Mesodermal cell (in vitro differentiated cells): ENCODE measurements at regions not wholly inside any gene's neighbourhood (a gene's known extent, or its start where the extent isn't known, plus 50 kb on each side); places are given as distances from the start of the nearest gene placed in this dataset.
A peak's percentile ranks its signal among the peaks of the same experiment; 100 is the strongest.

ENCODE experiments used
- H3K27ac ChIP-seq: 2 replicates; pipeline ENCODE4 v1.7.0; 2013; ENCODE audit warnings: mild to moderate bottlenecking, low read depth, low read length, moderate library complexity; ENCODE audit not compliant: severe bottlenecking
- H3K36me3 ChIP-seq: 2 replicates; pipeline ENCODE4 v1.7.1; 2013; ENCODE audit warnings: mild to moderate bottlenecking, low read length, moderate library complexity; ENCODE audit not compliant: control insufficient read depth, insufficient read depth
- H3K4me1 ChIP-seq: one replicate; pipeline ENCODE4 v1.7.1; 2013; ENCODE audit warnings: mild to moderate bottlenecking, low read length; ENCODE audit not compliant: insufficient read depth, control insufficient read depth, poor library complexity, severe bottlenecking
- H3K4me3 ChIP-seq: 2 replicates; pipeline ENCODE4 v1.7.0; 2013; ENCODE audit warnings: low read length, control low read depth, mild to moderate bottlenecking; ENCODE audit not compliant: insufficient read depth, poor library complexity, severe bottlenecking; ENCODE audit errors: extremely low read depth
- H3K9me3 ChIP-seq: 2 replicates; pipeline ENCODE4 v1.7.1; 2013; ENCODE audit warnings: mild to moderate bottlenecking, low read length, moderate library complexity; ENCODE audit not compliant: control insufficient read depth
- WGBS, 2 experiments: methylation state at CpG; one replicate each; pipeline ENCODE4 v1.1.5; 2013; ENCODE audit warnings: missing lambda C conversion rate in 2 of 2; ENCODE audit not compliant: insufficient coverage in 2 of 2; 5-methylcytosine and 5-hydroxymethylcytosine counted together

- Histone ChIP-seq H3K9me3 (no peaks in the 10 kb centered on the region), H3K4me1 (peaks cover 8% of the 10 kb centered on the region), H3K4me3 (no peak overlapping the region), H3K36me3 (no peaks in the 10 kb centered on the region), H3K27ac (no peak overlapping the region)
- 86 to 100% methylated on average over 3 of the region's 3 CpGs for WGBS, 2 experiments
Observed at GRCh38 chr1:43042773-43043457, 84.2 kb upstream of the SLC2A1 start.

GRCh38 chr1:43042127-43042526 lies 83.5 kb upstream of the SLC2A1 start:
- Histone ChIP-seq H3K27ac (no peak overlapping the region), H3K36me3 (no peaks in the 10 kb centered on the region), H3K9me3 (no peaks in the 10 kb centered on the region), H3K4me1 (peaks cover 4% of the 10 kb centered on the region), H3K4me3 (no peak overlapping the region)
- WGBS, 2 experiments = 85 to 95% methylated on average over 3 to 4 of the region's 4 CpGs

GRCh38 chr1:43041591-43041990 lies 82.9 kb upstream of the SLC2A1 start:
- Histone ChIP-seq H3K36me3 (no peaks in the 10 kb centered on the region), H3K4me1 (peaks cover 5% of the 10 kb centered on the region), H3K4me3 (no peak overlapping the region), H3K9me3 (no peaks in the 10 kb centered on the region), H3K27ac (no peak overlapping the region)
- 94% methylated on average over 3 of the region's 3 CpGs; no CpG with 5 or more reads in 1 of the 2 experiments for WGBS, 2 experiments

- Histone ChIP-seq H3K4me1 (peaks cover 10% of the 10 kb centered on the region), H3K27ac (no peak overlapping the region), H3K36me3 (no peaks in the 10 kb centered on the region), H3K4me3 (no peak overlapping the region), H3K9me3 (no peaks in the 10 kb centered on the region)
- 56 to 66% methylated on average over 8 to 11 of the region's 14 CpGs for WGBS, 2 experiments
Observed at GRCh38 chr1:43039228-43040055, 80.8 kb upstream of the SLC2A1 start.

GRCh38 chr1:43038232-43038935 lies 79.7 kb upstream of the SLC2A1 start:
- peaks cover 14% of the 10 kb centered on the region for H3K4me1 ChIP-seq
- 90 to 95% methylated on average over 4 to 6 of the region's 9 CpGs for WGBS, 2 experiments

GRCh38 chr1:43037466-43037865 lies 78.8 kb upstream of the SLC2A1 start:
- H3K36me3 ChIP-seq = no peaks in the 10 kb centered on the region
- H3K27ac ChIP-seq = no peak overlapping the region
- H3K4me1 ChIP-seq = peaks cover 14% of the 10 kb centered on the region

More at GRCh38 chr1:43038232-43038935, 79.7 kb upstream of the SLC2A1 start:
- H3K36me3 ChIP-seq = no peaks in the 10 kb centered on the region
- no peak overlapping the region for H3K4me3 ChIP-seq
- no peaks in the 10 kb centered on the region for H3K9me3 ChIP-seq
- no peak overlapping the region for H3K27ac ChIP-seq

GRCh38 chr1:43036932-43037331 lies 78.3 kb upstream of the SLC2A1 start:
- Histone ChIP-seq H3K4me3 (no peak overlapping the region), H3K4me1 (peaks cover 14% of the 10 kb centered on the region), H3K36me3 (no peaks in the 10 kb centered on the region), H3K9me3 (no peaks in the 10 kb centered on the region), H3K27ac (no peak overlapping the region)
- 92 to 97% methylated on average over 6 of the region's 7 CpGs for WGBS, 2 experiments

More at GRCh38 chr1:43037466-43037865, 78.8 kb upstream of the SLC2A1 start:
- H3K4me3 ChIP-seq = no peak overlapping the region
- 89 to 98% methylated on average over 5 to 6 of the region's 6 CpGs for WGBS, 2 experiments
- no peaks in the 10 kb centered on the region for H3K9me3 ChIP-seq

- Histone ChIP-seq H3K36me3 (no peaks in the 10 kb centered on the region), H3K9me3 (no peaks in the 10 kb centered on the region), H3K27ac (peak overlapping the region; percentile 10), H3K4me1 (peaks cover 19% of the 10 kb centered on the region), H3K4me3 (no peak overlapping the region)
- 74 to 82% methylated on average over 14 to 19 of the region's 24 CpGs for WGBS, 2 experiments
Observed at GRCh38 chr1:43035821-43036741, 77.4 kb upstream of the SLC2A1 start.

GRCh38 chr1:43034778-43035177 lies 76.1 kb upstream of the SLC2A1 start:
- 100% methylated on average over 1 to 3 of the region's 4 CpGs for WGBS, 2 experiments
- Histone ChIP-seq H3K4me1 (peaks cover 19% of the 10 kb centered on the region), H3K9me3 (no peaks in the 10 kb centered on the region), H3K36me3 (no peaks in the 10 kb centered on the region), H3K27ac (no peak overlapping the region), H3K4me3 (no peak overlapping the region)

- WGBS, 2 experiments = 75% methylated on average over 2 of the region's 3 CpGs; no CpG with 5 or more reads in 1 of the 2 experiments
Observed at GRCh38 chr1:43034195-43034658, 75.6 kb upstream of the SLC2A1 start.

More at GRCh38 chr1:43034195-43034658, 75.6 kb upstream of the SLC2A1 start:
- H3K36me3 ChIP-seq = no peaks in the 10 kb centered on the region
- peaks cover 19% of the 10 kb centered on the region for H3K4me1 ChIP-seq
- no peak overlapping the region for H3K27ac ChIP-seq
- H3K9me3 ChIP-seq = no peaks in the 10 kb centered on the region
- H3K4me3 ChIP-seq = no peak overlapping the region
